ENCODE measurements at regions not wholly inside any gene's neighbourhood (a gene's known extent, or its start where the extent isn't known, plus 50 kb on each side); places are given as distances from the start of the nearest gene placed in this dataset.

GRCh38 chr19:23855676-23856075 lies 59.0 kb upstream of the ZNF726 start:
- no peak overlapping the region for H3K4ac ChIP-seq (ENCODE audit: low read length)
- no peaks in the 10 kb centered on the region for H3K36me3 ChIP-seq (replicated peaks in 1 of 2; ENCODE audit: control insufficient read depth in 2 of 2, insufficient read depth in 2 of 2, low read length in 2 of 2)
- H2BK12ac ChIP-seq (ENCODE audit: low read length), result no peak overlapping the region
- DNase-seq (ENCODE audit: low spot score), result no peak
- H3K79me1 ChIP-seq (ENCODE audit: low read depth, low read length), result no peaks in the 10 kb centered on the region
- H3K4me3 ChIP-seq (ENCODE audit: low read length in 2 of 2), result no peak overlapping the region
- peak overlapping the region; percentile 9 for H3K9ac ChIP-seq (ENCODE audit: low read depth, low read length, poor library complexity)
- H2BK5ac ChIP-seq (ENCODE audit: low read length), result no peak overlapping the region
- no peak overlapping the region for H4K91ac ChIP-seq (ENCODE audit: low read depth, low read length, poor library complexity)
- H3K27ac ChIP-seq (replicated peaks; ENCODE audit: low read length), result no peak overlapping the region
- no peak overlapping the region for H2BK120ac ChIP-seq (ENCODE audit: low read depth, low read length)
- H3K14ac ChIP-seq (ENCODE audit: low read length), result no peak overlapping the region
- H3K9me3 ChIP-seq (replicated peaks in 1 of 2; ENCODE audit: control insufficient read depth in 2 of 2, insufficient read depth in 1 of 2, low read depth in 1 of 2, low read length in 2 of 2), result peaks cover 0 to 8% of the 10 kb centered on the region in 2 donors
- H3K23ac ChIP-seq (ENCODE audit: low read depth, low read length, poor library complexity), result no peak overlapping the region
- no CpG with 5 or more reads among the region's 4 CpGs for WGBS, 2 donors (ENCODE audit: extremely low coverage in 2 of 2, insufficient read length in 2 of 2, insufficient replicate concordance in 1 of 2)
- no peak overlapping the region for H4K8ac ChIP-seq (ENCODE audit: low read depth, low read length)
- H3K4me1 ChIP-seq (ENCODE audit: control insufficient read depth in 2 of 2, insufficient read depth in 1 of 2, low read depth in 1 of 2, low read length in 2 of 2), result no peaks in the 10 kb centered on the region
- no peak overlapping the region for H3K4me2 ChIP-seq (ENCODE audit: insufficient read depth, low read length, poor library complexity, severe bottlenecking)
- no peak overlapping the region for H3K18ac ChIP-seq (ENCODE audit: low read length)
- no peak overlapping the region for H2AFZ ChIP-seq (ENCODE audit: low read length)
- H3K27me3 ChIP-seq (ENCODE audit: control insufficient read depth in 3 of 3, insufficient read depth in 3 of 3, low read depth in 1 of 3, low read length in 3 of 3), result no peaks in the 10 kb centered on the region
- no peak overlapping the region for H2BK15ac ChIP-seq (ENCODE audit: low read length)
- H2AK5ac ChIP-seq (ENCODE audit: low read depth, low read length), result no peak overlapping the region

GRCh38 chr19:23851966-23852365 lies 62.7 kb upstream of the ZNF726 start:
- Histone ChIP-seq H3K9ac (ENCODE audit: low read depth, low read length, poor library complexity) (no peak overlapping the region), H3K79me1 (ENCODE audit: low read depth, low read length) (no peaks in the 10 kb centered on the region), H3K4me2 (ENCODE audit: insufficient read depth, low read length, poor library complexity, severe bottlenecking) (no peak overlapping the region), H2BK120ac (ENCODE audit: low read depth, low read length) (no peak overlapping the region), H2BK15ac (ENCODE audit: low read length) (no peak overlapping the region), H4K8ac (ENCODE audit: low read depth, low read length) (no peak overlapping the region), H3K4me1 (ENCODE audit: control insufficient read depth in 2 of 2, insufficient read depth in 1 of 2, low read depth in 1 of 2, low read length in 2 of 2) (no peaks in the 10 kb centered on the region), H3K14ac (ENCODE audit: low read length) (no peak overlapping the region), H3K4ac (ENCODE audit: low read length) (no peak overlapping the region), H2BK5ac (ENCODE audit: low read length) (no peak overlapping the region), H4K91ac (ENCODE audit: low read depth, low read length, poor library complexity) (no peak overlapping the region), H3K18ac (ENCODE audit: low read length) (no peak overlapping the region), H3K23ac (ENCODE audit: low read depth, low read length, poor library complexity) (no peak overlapping the region), H3K27me3 (ENCODE audit: control insufficient read depth in 3 of 3, insufficient read depth in 3 of 3, low read depth in 1 of 3, low read length in 3 of 3) (no peaks in the 10 kb centered on the region), H2AFZ (ENCODE audit: low read length) (no peak overlapping the region), H3K4me3 (ENCODE audit: low read length in 2 of 2) (no peak overlapping the region), H2BK12ac (ENCODE audit: low read length) (no peak overlapping the region), H3K36me3 (replicated peaks in 1 of 2; ENCODE audit: control insufficient read depth in 2 of 2, insufficient read depth in 2 of 2, low read length in 2 of 2) (no peaks in the 10 kb centered on the region), H2AK5ac (ENCODE audit: low read depth, low read length) (no peak overlapping the region), H3K27ac (replicated peaks; ENCODE audit: low read length) (no peak overlapping the region), H3K9me3 (replicated peaks in 1 of 2; ENCODE audit: control insufficient read depth in 2 of 2, insufficient read depth in 1 of 2, low read depth in 1 of 2, low read length in 2 of 2) (peaks cover 0 to 9% of the 10 kb centered on the region in 2 donors)
- no CpG with 5 or more reads among the region's 5 CpGs for WGBS, 2 donors (ENCODE audit: extremely low coverage in 2 of 2, insufficient read length in 2 of 2, insufficient replicate concordance in 1 of 2)
- DNase-seq (ENCODE audit: low spot score), result no peak

DNA sequence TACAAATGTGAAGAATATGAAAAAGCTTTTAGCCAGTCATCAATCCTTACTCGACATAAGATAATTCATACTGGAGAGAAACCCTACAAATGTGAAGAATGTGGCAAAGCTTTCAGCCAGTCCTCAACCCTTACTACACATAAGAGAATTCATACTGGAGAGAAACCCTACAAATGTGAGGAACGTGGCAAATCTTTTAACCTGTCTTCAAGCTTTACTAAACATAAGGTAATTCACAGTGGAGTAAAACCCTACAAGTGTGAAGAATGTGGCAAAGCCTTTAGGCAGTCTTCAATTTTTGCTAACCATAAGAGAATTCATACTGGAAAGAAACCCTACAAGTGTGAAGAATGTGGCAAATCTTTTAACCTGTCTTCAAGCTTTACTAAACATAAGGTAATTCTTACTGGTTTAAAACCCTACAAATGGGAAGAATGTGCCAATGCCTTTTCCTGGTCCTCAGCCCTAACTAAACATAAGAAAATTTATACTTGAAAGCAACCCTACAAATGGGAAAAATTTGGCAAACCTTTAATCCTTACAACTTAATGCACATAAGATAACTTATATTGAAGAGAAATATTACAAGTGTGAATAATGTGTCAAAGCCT lies 74.1 kb upstream of the ZNF681 start:
- H2BK120ac ChIP-seq (ENCODE audit: low read depth, low read length), result no peak overlapping the region
- H3K27ac ChIP-seq (replicated peaks; ENCODE audit: low read length), result no peak overlapping the region
- H2AK5ac ChIP-seq (ENCODE audit: low read depth, low read length), result no peak overlapping the region
- no peak overlapping the region for H2AFZ ChIP-seq (ENCODE audit: low read length)
- H3K4me2 ChIP-seq (ENCODE audit: insufficient read depth, low read length, poor library complexity, severe bottlenecking), result no peak overlapping the region
- H3K23ac ChIP-seq (ENCODE audit: low read depth, low read length, poor library complexity), result no peak overlapping the region
- no peaks in the 10 kb centered on the region for H3K4me1 ChIP-seq (ENCODE audit: control insufficient read depth in 2 of 2, insufficient read depth in 1 of 2, low read depth in 1 of 2, low read length in 2 of 2)
- no peak overlapping the region for H4K8ac ChIP-seq (ENCODE audit: low read depth, low read length)
- DNase-seq (ENCODE audit: low spot score), result no peak
- peaks cover 0 to 8% of the 10 kb centered on the region in 2 donors for H3K36me3 ChIP-seq (replicated peaks in 1 of 2; ENCODE audit: control insufficient read depth in 2 of 2, insufficient read depth in 2 of 2, low read length in 2 of 2)
- no peak overlapping the region for H3K18ac ChIP-seq (ENCODE audit: low read length)
- no peaks in the 10 kb centered on the region for H3K79me1 ChIP-seq (ENCODE audit: low read depth, low read length)
- no peak overlapping the region for H4K91ac ChIP-seq (ENCODE audit: low read depth, low read length, poor library complexity)
- no peak overlapping the region for H3K4ac ChIP-seq (ENCODE audit: low read length)
- H3K4me3 ChIP-seq (ENCODE audit: low read length in 2 of 2), result no peak overlapping the region
- no peak overlapping the region for H3K14ac ChIP-seq (ENCODE audit: low read length)
- no peak overlapping the region for H3K9ac ChIP-seq (ENCODE audit: low read depth, low read length, poor library complexity)
- H3K9me3 ChIP-seq (replicated peaks in 1 of 2; ENCODE audit: control insufficient read depth in 2 of 2, insufficient read depth in 1 of 2, low read depth in 1 of 2, low read length in 2 of 2), result peaks cover 7 to 76% of the 10 kb centered on the region in 2 donors
- no peaks in the 10 kb centered on the region for H3K27me3 ChIP-seq (ENCODE audit: control insufficient read depth in 3 of 3, insufficient read depth in 3 of 3, low read depth in 1 of 3, low read length in 3 of 3)
- no peak overlapping the region for H2BK15ac ChIP-seq (ENCODE audit: low read length)
- H2BK5ac ChIP-seq (ENCODE audit: low read length), result no peak overlapping the region
- WGBS, 2 donors (ENCODE audit: extremely low coverage in 2 of 2, insufficient read length in 2 of 2, insufficient replicate concordance in 1 of 2), result no CpG with 5 or more reads among the region's 2 CpGs
- no peak overlapping the region for H2BK12ac ChIP-seq (ENCODE audit: low read length)

DNA sequence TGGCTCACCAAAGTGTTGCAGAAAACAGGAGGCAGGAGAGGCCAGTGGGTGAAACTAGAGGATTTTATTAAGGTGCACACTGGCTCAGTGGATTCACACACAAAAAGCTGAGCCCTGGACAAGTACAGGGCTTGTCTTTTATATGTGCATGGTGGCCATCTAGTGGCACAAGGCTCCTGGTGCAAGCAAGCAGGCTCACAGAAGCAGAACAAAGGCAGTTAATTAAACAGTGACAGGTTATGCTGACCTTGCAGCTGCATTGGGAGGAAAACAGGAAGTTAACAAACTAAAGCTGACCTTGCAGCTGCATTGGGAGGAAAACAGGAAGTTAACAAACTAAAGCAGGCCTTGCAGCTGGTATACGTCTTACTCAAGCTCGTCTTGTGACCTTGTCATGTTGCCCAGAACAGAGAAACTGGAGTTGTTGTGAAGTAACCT lies 65.3 kb upstream of the ZNF681 start:
- peak; percentile 0 for DNase-seq (ENCODE audit: low spot score)
- Histone ChIP-seq H2BK15ac (ENCODE audit: low read length) (no peak overlapping the region), H3K4me1 (ENCODE audit: control insufficient read depth in 2 of 2, insufficient read depth in 1 of 2, low read depth in 1 of 2, low read length in 2 of 2) (no peaks in the 10 kb centered on the region), H3K27ac (replicated peaks; ENCODE audit: low read length) (no peak overlapping the region), H3K9ac (ENCODE audit: low read depth, low read length, poor library complexity) (no peak overlapping the region), H3K18ac (ENCODE audit: low read length) (no peak overlapping the region), H4K8ac (ENCODE audit: low read depth, low read length) (no peak overlapping the region), H3K4me3 (ENCODE audit: low read length in 2 of 2) (peak overlapping the region in 1 of 2 donors; percentile 15), H3K27me3 (ENCODE audit: control insufficient read depth in 3 of 3, insufficient read depth in 3 of 3, low read depth in 1 of 3, low read length in 3 of 3) (no peaks in the 10 kb centered on the region), H3K4ac (ENCODE audit: low read length) (no peak overlapping the region), H3K36me3 (replicated peaks in 1 of 2; ENCODE audit: control insufficient read depth in 2 of 2, insufficient read depth in 2 of 2, low read length in 2 of 2) (peaks cover 0 to 12% of the 10 kb centered on the region in 2 donors), H3K4me2 (ENCODE audit: insufficient read depth, low read length, poor library complexity, severe bottlenecking) (no peak overlapping the region), H2AFZ (ENCODE audit: low read length) (no peak overlapping the region), H3K23ac (ENCODE audit: low read depth, low read length, poor library complexity) (no peak overlapping the region), H2BK5ac (ENCODE audit: low read length) (no peak overlapping the region), H2BK120ac (ENCODE audit: low read depth, low read length) (no peak overlapping the region), H3K79me1 (ENCODE audit: low read depth, low read length) (peaks cover 2% of the 10 kb centered on the region), H4K91ac (ENCODE audit: low read depth, low read length, poor library complexity) (no peak overlapping the region), H2BK12ac (ENCODE audit: low read length) (no peak overlapping the region), H3K14ac (ENCODE audit: low read length) (no peak overlapping the region), H3K9me3 (replicated peaks in 1 of 2; ENCODE audit: control insufficient read depth in 2 of 2, insufficient read depth in 1 of 2, low read depth in 1 of 2, low read length in 2 of 2) (peaks cover 32 to 79% of the 10 kb centered on the region in 2 donors), H2AK5ac (ENCODE audit: low read depth, low read length) (no peak overlapping the region)
- WGBS, 2 donors (ENCODE audit: extremely low coverage in 2 of 2, insufficient read length in 2 of 2, insufficient replicate concordance in 1 of 2), result no CpG with 5 or more reads among the region's 2 CpGs
